ENCODE measurements at regions not wholly inside any gene's neighbourhood (a gene's known extent, or its start where the extent isn't known, plus 50 kb on each side); places are given as distances from the start of the nearest gene placed in this dataset.

- TF ChIP-seq CTCF (conservative IDR thresholded peaks at IDR 0.05 in 1 of 2, IDR thresholded peaks at IDR 0.05 in 1 of 2; ENCODE audit: extremely low read depth in 1 of 2, insufficient read depth in 1 of 2, low read depth in 1 of 2, low read length in 2 of 2) (no peak), EZH2 (IDR thresholded peaks at IDR 0.05; ENCODE audit: borderline replicate concordance, low read length) (no peak)
Measured at GRCh38 chr1:230550428-230550827, 91.9 kb upstream of the COG2 start.
